HepG2 (cell line): ENCODE measurements at regions not wholly inside any gene's neighbourhood (a gene's known extent, or its start where the extent isn't known, plus 50 kb on each side); places are given as distances from the start of the nearest gene placed in this dataset.

Experiments
- ATAC-seq: fragments of 200-7000 bp; cut with Tn5 transposase; 3 replicates; pipeline ENCODE4 v1.9.1; 2020; ENCODE audit warnings: mild to moderate bottlenecking, moderate library complexity
- BruUV-seq: library from RNA; stranded (reverse); fragments of 400-500 nt; replicated peaks from 2 replicates; lab custom pipeline; 2021; lab: Mats Ljungman, UMichigan
- CTCF ChIA-PET: fragments of 300-600 bp; formaldehyde crosslinking; extraction: SDS; loops from one replicate; lab custom pipeline; 2021; ENCODE audit warnings: low total read pairs, inconsistent platforms, low intra/inter-chr PET ratio; lab: Yijun Ruan, JAX
- POLR2A ChIA-PET: fragments of 350-600 bp; sonication (Branson Sonifier 250); formaldehyde crosslinking; loops from one replicate; lab custom pipeline; 2020; ENCODE audit warnings: antibody characterized with exemption, inconsistent platforms; lab: Yijun Ruan, JAX
- DNase-seq: peaks from one replicate; pipeline ENCODE4 v3.0.0-alpha.2; 2015; ENCODE audit warnings: low spot score
- FAIRE-seq: peaks from 3 replicates; lab custom pipeline; 2011; peaks lifted over from hg19 to GRCh38; lab: Jason Lieb, UNC
- H2AFZ ChIP-seq: one replicate; pipeline ENCODE4 v1.6.1; 2011; ENCODE audit warnings: low read length, inconsistent platforms
- H3K27ac ChIP-seq: fragments of 300-600 bp; 3 replicates; pipeline ENCODE4 v1.8.0; 2011; ENCODE audit warnings: mixed run types, mild to moderate bottlenecking, mixed read lengths, low read length, inconsistent platforms; ENCODE audit not compliant: insufficient read depth; ENCODE audit errors: extremely low read length
- H3K27me3 ChIP-seq, 2 experiments: fragments of 200-600 bp in 1 of 2; 2 replicates in 1 of 2; 3 replicates in 1 of 2; pipeline versions ENCODE4 v1.6.0 to v1.8.0; 2011; ENCODE audit warnings: low read length in 2 of 2, mild to moderate bottlenecking in 2 of 2, moderate library complexity in 2 of 2, inconsistent platforms in 1 of 2; ENCODE audit not compliant: insufficient read depth in 2 of 2, control insufficient read depth in 1 of 2
- H3K36me3 ChIP-seq, 2 experiments: fragments of 200-600 bp in 1 of 2; replicated peaks in 1 of 2; 2 replicates in 1 of 2; 3 replicates in 1 of 2; pipeline versions ENCODE4 v1.5.1 to v1.8.0; 2011; ENCODE audit warnings: low read length in 2 of 2, inconsistent platforms in 1 of 2; ENCODE audit not compliant: insufficient read depth in 2 of 2, control insufficient read depth in 1 of 2
- H3K4me1 ChIP-seq: 2 replicates; pipeline ENCODE4 v1.5.1; 2012; ENCODE audit warnings: low read length, inconsistent platforms; ENCODE audit not compliant: insufficient read depth
- H3K4me2 ChIP-seq: 2 replicates; pipeline ENCODE4 v1.6.0; 2011; ENCODE audit warnings: low read depth, low read length, inconsistent platforms
- H3K4me3 ChIP-seq, 3 experiments: fragments of 200-600 bp in 1 of 3; sonication (generic), shearing (Covaris generic) in 1 of 3; replicated peaks in 1 of 3; 2 replicates each; pipeline ENCODE4 v1.5.1; 2011 to 2016; ENCODE audit warnings: low read length in 3 of 3, inconsistent platforms in 2 of 3, low read depth in 2 of 3, mild to moderate bottlenecking in 2 of 3, control low read depth in 1 of 3, mixed read lengths in 1 of 3; ENCODE audit not compliant: insufficient read depth in 1 of 3
- H3K79me2 ChIP-seq: one replicate; pipeline ENCODE4 v1.6.1; 2011; ENCODE audit warnings: low read length, inconsistent platforms; ENCODE audit not compliant: insufficient read depth
- H3K9ac ChIP-seq: 2 replicates; pipeline ENCODE4 v1.6.0; 2011; ENCODE audit warnings: mild to moderate bottlenecking, low read depth, low read length, inconsistent platforms; ENCODE audit not compliant: insufficient read depth
- H3K9me3 ChIP-seq: 2 replicates; pipeline ENCODE4 v1.5.1; 2012; ENCODE audit warnings: mild to moderate bottlenecking, low read length
- H4K20me1 ChIP-seq: 2 replicates; pipeline ENCODE4 v1.6.0; 2011; ENCODE audit warnings: inconsistent platforms, mild to moderate bottlenecking, low read length, moderate library complexity; ENCODE audit not compliant: insufficient read depth
- PBX3 ChIP-seq: sonication (generic); formaldehyde crosslinking; IDR thresholded peaks from 2 replicates; pipeline ENCODE4 v1.8.1; 2023; ENCODE audit warnings: missing genetic modification reagents, inconsistent platforms, borderline replicate concordance
- RAD21 ChIP-seq: fragments of 450-650 bp; formaldehyde crosslinking; IDR thresholded peaks from 2 replicates; pipeline ENCODE4 v1.5.0; 2020; ENCODE audit warnings: mild to moderate bottlenecking
- SP1 ChIP-seq, 2 experiments: fragments of 450-650 bp in 1 of 2; sonication (generic) in 1 of 2; formaldehyde crosslinking in 1 of 2; IDR thresholded peaks; 2 replicates each; pipeline versions ENCODE4 v1.4.0 to v1.6.1; 2016 to 2020; ENCODE audit warnings: missing genetic modification reagents in 1 of 2
- THYN1 ChIP-seq: sonication (generic); formaldehyde crosslinking; IDR thresholded peaks from 2 replicates; pipeline ENCODE4 v1.8.1; 2023; ENCODE audit warnings: low read depth, mild to moderate bottlenecking, moderate library complexity, missing genetic modification reagents, borderline replicate concordance
- ZBTB40 ChIP-seq, 2 experiments: fragments of 450-650 bp in 1 of 2; sonication (generic) in 1 of 2; formaldehyde crosslinking in 1 of 2; IDR thresholded peaks; 2 replicates each; pipeline versions ENCODE4 v1.6.1 to v1.8.0; 2016 to 2022; ENCODE audit warnings: antibody characterized with exemption in 1 of 2, mild to moderate bottlenecking in 1 of 2, missing genetic modification reagents in 1 of 2
- ZNF550 ChIP-seq: sonication (generic); formaldehyde crosslinking; IDR thresholded peaks from 2 replicates; pipeline ENCODE4 v1.4.0; 2020; ENCODE audit warnings: mild to moderate bottlenecking, missing genetic modification reagents, borderline replicate concordance
- ZNF556 ChIP-seq: sonication (generic); formaldehyde crosslinking; IDR thresholded peaks from 2 replicates; pipeline ENCODE4 v1.4.0; 2020; ENCODE audit warnings: mild to moderate bottlenecking, missing genetic modification reagents, borderline replicate concordance
- ZNF619 ChIP-seq: sonication (generic); formaldehyde crosslinking; IDR thresholded peaks from 2 replicates; pipeline ENCODE4 v1.4.0; 2020; ENCODE audit warnings: mild to moderate bottlenecking, missing genetic modification reagents
- WGBS: methylation state at CpG from one replicate; pipeline ENCODE4 v1.1.6; 2017; ENCODE audit warnings: low lambda C conversion rate; 5-methylcytosine and 5-hydroxymethylcytosine counted together
- in situ Hi-C: cut with HindIII; loops from 2 replicates; pipeline ENCODE4 v1.10.0; 2017; ENCODE audit warnings: low pct_unique_long_range_greater_than_20kb; ENCODE audit not compliant: extremely low pct_ligation_motif_present
- intact Hi-C: fragments of 100-400 bp; cut with micrococcal nuclease; formaldehyde crosslinking; loops from one replicate; pipeline ENCODE4 v1.10.0; 2022; ENCODE audit not compliant: unreplicated experiment

GRCh38 chr6:169863710-169864109 lies 112.3 kb downstream of the ERMARD start:
- no peak for ATAC-seq
- Histone ChIP-seq H3K4me1 (no peaks in the 10 kb centered on the region), H3K27me3 (peaks cover 15 to 68% of the 10 kb centered on the region in 2 experiments; a peak in 4 of 5 replicates), H3K79me2 (no peaks in the 10 kb centered on the region), H3K27ac (no peak overlapping the region), H3K4me2 (no peak overlapping the region), H3K4me3 (no peak overlapping the region), H2AFZ (no peak overlapping the region), H3K9ac (no peak overlapping the region), H3K9me3 (no peaks in the 10 kb centered on the region), H3K36me3 (no peaks in the 10 kb centered on the region), H4K20me1 (no peaks in the 10 kb centered on the region)
- POLR2A ChIA-PET: no interaction called here
- FAIRE-seq: no peak
- no TSS peak for BruUV-seq
- CTCF ChIA-PET: no interaction called here
- in situ Hi-C loops (no loop called here), intact Hi-C loops (no loop called here)
- no peak for DNase-seq
- 51% methylated on average over 3 of the region's 3 CpGs for WGBS
- TF ChIP-seq ZBTB40 (IDR thresholded peaks at IDR 0.05) (0 out of 2 replicates have a peak, but pooled peaks have one; percentile 2), ZBTB40 (CRISPR knock-in tag; IDR thresholded peaks at IDR 0.05) (no peak), ZNF556 (no peak), THYN1 (CRISPR knock-in tag) (no peak), SP1 (IDR thresholded peaks at IDR 0.05) (peak; percentile 58; the same call in 1 of the 2 replicates), SP1 (CRISPR knock-in tag; IDR thresholded peaks at IDR 0.05) (no peak), RAD21 (CRISPR knock-in tag) (no peak), PBX3 (CRISPR knock-in tag) (no peak), ZNF619 (CRISPR knock-in tag) (no peak), ZNF550 (no peak)
